ENCODE measurements at regions not wholly inside any gene's neighbourhood (a gene's known extent, or its start where the extent isn't known, plus 50 kb on each side); places are given as distances from the start of the nearest gene placed in this dataset.

DNA sequence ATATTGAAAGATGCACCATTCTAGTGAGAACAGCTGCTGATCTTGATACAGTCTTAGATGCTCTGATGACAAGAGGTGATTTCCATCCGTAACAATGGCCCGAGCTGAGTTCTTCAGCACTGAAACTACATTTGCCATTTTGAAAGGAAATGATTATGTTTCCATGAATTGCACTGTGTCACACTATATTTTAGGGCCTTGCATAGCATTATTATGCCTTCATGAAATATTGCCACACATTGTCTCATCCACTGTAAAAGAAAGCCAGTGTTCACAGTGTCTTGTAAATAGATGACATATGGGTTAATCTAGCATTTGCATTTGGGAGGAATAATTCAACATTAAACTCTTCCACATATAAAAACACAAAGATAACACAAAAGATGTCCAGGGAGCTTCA is 438.3 kb upstream of the PSMD7 start:
- DNase-seq (ENCODE audit: extremely low spot score) = no peak
- H3K9me3 ChIP-seq = no peaks in the 10 kb centered on the region
- WGBS = 93% methylated on average over 2 of the region's 2 CpGs
- TF ChIP-seq POLR2AphosphoS5 (IDR thresholded peaks at IDR 0.05) (no peak), EP300 (IDR thresholded peaks at IDR 0.05) (no peak), POLR2A (IDR thresholded peaks at IDR 0.05; ENCODE audit: low read depth) (no peak)
- TF ChIP-seq, protein P1, sequence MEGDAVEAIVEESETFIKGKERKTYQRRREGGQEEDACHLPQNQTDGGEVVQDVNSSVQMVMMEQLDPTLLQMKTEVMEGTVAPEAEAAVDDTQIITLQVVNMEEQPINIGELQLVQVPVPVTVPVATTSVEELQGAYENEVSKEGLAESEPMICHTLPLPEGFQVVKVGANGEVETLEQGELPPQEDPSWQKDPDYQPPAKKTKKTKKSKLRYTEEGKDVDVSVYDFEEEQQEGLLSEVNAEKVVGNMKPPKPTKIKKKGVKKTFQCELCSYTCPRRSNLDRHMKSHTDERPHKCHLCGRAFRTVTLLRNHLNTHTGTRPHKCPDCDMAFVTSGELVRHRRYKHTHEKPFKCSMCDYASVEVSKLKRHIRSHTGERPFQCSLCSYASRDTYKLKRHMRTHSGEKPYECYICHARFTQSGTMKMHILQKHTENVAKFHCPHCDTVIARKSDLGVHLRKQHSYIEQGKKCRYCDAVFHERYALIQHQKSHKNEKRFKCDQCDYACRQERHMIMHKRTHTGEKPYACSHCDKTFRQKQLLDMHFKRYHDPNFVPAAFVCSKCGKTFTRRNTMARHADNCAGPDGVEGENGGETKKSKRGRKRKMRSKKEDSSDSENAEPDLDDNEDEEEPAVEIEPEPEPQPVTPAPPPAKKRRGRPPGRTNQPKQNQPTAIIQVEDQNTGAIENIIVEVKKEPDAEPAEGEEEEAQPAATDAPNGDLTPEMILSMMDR (IDR thresholded peaks at IDR 0.05) = no peak
- no peaks in the 10 kb centered on the region for H3K27me3 ChIP-seq
- no peaks in the 10 kb centered on the region for H3K36me3 ChIP-seq
- H3K4me1 ChIP-seq = no peaks in the 10 kb centered on the region
- no peak overlapping the region for H3K4me3 ChIP-seq
- intact Hi-C loops (cut with DNase I) = no loop called here
- H3K27ac ChIP-seq (replicated peaks in 1 of 4) = no peak overlapping the region

DNA sequence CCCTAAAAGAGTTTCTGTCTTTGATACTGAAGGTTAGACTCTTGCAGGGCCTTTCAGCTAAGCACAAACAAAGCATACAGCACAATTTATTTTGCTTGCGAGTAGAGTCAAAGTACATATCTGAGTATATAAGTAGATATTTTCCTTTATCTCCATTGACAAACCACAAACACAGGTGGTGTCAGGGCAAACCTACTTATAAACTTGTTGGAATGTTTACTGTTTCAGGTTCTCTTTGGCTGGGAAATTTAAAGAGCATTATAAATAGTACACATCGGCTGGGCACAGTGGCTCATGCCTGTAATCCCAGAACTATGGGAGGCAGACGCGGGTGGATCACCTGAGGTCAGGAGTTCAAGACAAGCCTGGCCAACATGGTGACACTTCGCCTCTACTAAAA is 442.6 kb upstream of the PSMD7 start:
- no peak for DNase-seq (ENCODE audit: extremely low spot score)
- Histone ChIP-seq H3K4me3 (no peak overlapping the region), H3K9me3 (no peaks in the 10 kb centered on the region), H3K4me1 (no peaks in the 10 kb centered on the region), H3K27me3 (no peaks in the 10 kb centered on the region), H3K36me3 (no peaks in the 10 kb centered on the region), H3K27ac (replicated peaks in 1 of 4) (no peak overlapping the region)
- TF ChIP-seq, protein P1 (IDR thresholded peaks at IDR 0.05) = no peak
- TF ChIP-seq EP300 (IDR thresholded peaks at IDR 0.05) (no peak), POLR2A (IDR thresholded peaks at IDR 0.05; ENCODE audit: low read depth) (no peak), POLR2AphosphoS5 (IDR thresholded peaks at IDR 0.05) (no peak)
- intact Hi-C loops (cut with DNase I) = no loop called here
- 88% methylated on average over 5 of the region's 5 CpGs for WGBS

DNA sequence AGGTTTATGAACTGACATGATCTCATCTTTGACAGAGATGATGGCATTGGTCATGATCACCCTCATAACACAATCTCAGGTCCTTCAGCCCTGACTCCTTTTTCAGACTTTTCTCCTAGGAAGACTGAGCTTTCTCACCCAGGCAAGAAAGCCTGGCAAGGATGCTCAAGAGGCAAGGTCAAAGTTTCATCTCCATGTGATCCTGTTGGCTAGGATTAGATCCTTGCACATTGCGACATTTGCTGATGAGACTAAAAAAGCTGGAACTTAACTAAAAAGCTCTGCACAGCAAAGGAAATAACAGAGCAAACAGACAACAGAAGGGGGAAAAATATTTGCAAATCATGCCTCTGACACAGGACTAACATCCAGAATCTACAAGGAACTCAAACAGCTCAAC is 444.1 kb upstream of the PSMD7 start:
- intact Hi-C loops (cut with DNase I) = no loop called here
- 90% methylated on average over 1 of the region's 1 CpG for WGBS
- no peak for DNase-seq (ENCODE audit: extremely low spot score)
- H3K4me1 ChIP-seq = no peaks in the 10 kb centered on the region
- no peaks in the 10 kb centered on the region for H3K36me3 ChIP-seq
- H3K9me3 ChIP-seq = no peaks in the 10 kb centered on the region
- H3K27me3 ChIP-seq = no peaks in the 10 kb centered on the region
- H3K27ac ChIP-seq (replicated peaks in 1 of 4) = no peak overlapping the region
- TF ChIP-seq POLR2AphosphoS5 (IDR thresholded peaks at IDR 0.05) (no peak), POLR2A (IDR thresholded peaks at IDR 0.05; ENCODE audit: low read depth) (no peak), EP300 (IDR thresholded peaks at IDR 0.05) (no peak)
- TF ChIP-seq, protein P1 (IDR thresholded peaks at IDR 0.05) = no peak
- H3K4me3 ChIP-seq = no peak overlapping the region

DNA sequence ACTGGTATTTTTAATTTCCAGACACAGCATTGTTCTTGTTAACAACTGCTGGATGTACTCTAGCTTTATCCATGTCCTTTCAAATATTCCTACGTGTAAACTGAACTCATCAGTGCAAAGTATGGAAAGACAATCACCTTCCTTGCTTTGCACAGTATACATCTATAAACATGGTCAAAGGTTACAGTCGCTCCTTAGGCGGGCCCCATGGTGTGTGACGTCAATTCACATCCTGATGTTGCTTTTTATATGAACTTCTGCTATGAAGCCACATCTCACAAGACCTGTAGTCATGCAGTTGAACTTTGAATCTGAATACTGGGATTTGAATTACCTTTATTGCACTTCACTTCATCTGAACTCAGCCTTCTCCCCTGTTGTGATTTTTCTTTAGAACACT is 447.6 kb upstream of the PSMD7 start:
- Histone ChIP-seq H3K4me3 (no peak overlapping the region), H3K36me3 (no peaks in the 10 kb centered on the region), H3K9me3 (no peaks in the 10 kb centered on the region), H3K4me1 (no peaks in the 10 kb centered on the region), H3K27ac (replicated peaks in 1 of 4) (no peak overlapping the region), H3K27me3 (no peaks in the 10 kb centered on the region)
- no peak for TF ChIP-seq POLR2A (IDR thresholded peaks at IDR 0.05; ENCODE audit: low read depth)
- no peak for TF ChIP-seq POLR2AphosphoS5 (IDR thresholded peaks at IDR 0.05)
- TF ChIP-seq, protein P1 (IDR thresholded peaks at IDR 0.05) = no peak
- no peak for TF ChIP-seq EP300 (IDR thresholded peaks at IDR 0.05)
- intact Hi-C loops (cut with DNase I) = no loop called here
- WGBS = 73% methylated on average over 4 of the region's 4 CpGs
- no peak for DNase-seq (ENCODE audit: extremely low spot score)

DNA sequence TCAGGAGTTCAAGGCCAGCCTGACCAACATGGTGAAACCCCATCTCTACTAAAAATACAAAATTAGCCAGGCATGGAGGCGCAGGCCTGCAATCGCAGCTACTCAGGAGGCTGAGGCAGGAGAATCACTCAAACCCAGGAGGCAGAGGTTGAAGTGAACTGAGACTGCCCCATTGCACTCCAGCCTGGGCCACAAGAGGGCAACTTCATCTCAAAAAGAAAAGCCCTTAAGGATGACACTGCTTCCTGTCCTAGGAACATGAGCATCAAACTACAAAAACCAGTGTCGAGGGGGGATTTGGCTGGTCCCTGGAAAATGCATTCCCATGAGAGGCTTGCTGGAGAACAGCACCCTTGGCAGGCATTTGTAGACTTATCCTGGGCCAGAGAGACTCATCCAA is 449.5 kb upstream of the PSMD7 start:
- WGBS = 89% methylated on average over 2 of the region's 3 CpGs
- DNase-seq (ENCODE audit: extremely low spot score) = no peak
- Histone ChIP-seq H3K9me3 (no peaks in the 10 kb centered on the region), H3K27ac (replicated peaks in 1 of 4) (no peak overlapping the region), H3K4me3 (no peak overlapping the region), H3K27me3 (no peaks in the 10 kb centered on the region), H3K4me1 (no peaks in the 10 kb centered on the region), H3K36me3 (no peaks in the 10 kb centered on the region)
- TF ChIP-seq POLR2AphosphoS5 (IDR thresholded peaks at IDR 0.05) (no peak), POLR2A (IDR thresholded peaks at IDR 0.05; ENCODE audit: low read depth) (no peak), EP300 (IDR thresholded peaks at IDR 0.05) (no peak)
- TF ChIP-seq, protein P1 (IDR thresholded peaks at IDR 0.05) = no peak
- intact Hi-C loops (cut with DNase I) = no loop called here
